GM21447 (cell line): ENCODE measurements at regions not wholly inside any gene's neighbourhood (a gene's known extent, or its start where the extent isn't known, plus 50 kb on each side); places are given as distances from the start of the nearest gene placed in this dataset.

ENCODE experiments used
- ATAC-seq: cut with Tn5 transposase; IDR thresholded peaks from one replicate; pipeline ENCODE4 v1.9.1; 2021; ENCODE audit not compliant: unreplicated experiment

GRCh38 chr6:113425977-113426660 is 431.0 kb upstream of the MARCKS start:
- no peak for ATAC-seq

DNA sequence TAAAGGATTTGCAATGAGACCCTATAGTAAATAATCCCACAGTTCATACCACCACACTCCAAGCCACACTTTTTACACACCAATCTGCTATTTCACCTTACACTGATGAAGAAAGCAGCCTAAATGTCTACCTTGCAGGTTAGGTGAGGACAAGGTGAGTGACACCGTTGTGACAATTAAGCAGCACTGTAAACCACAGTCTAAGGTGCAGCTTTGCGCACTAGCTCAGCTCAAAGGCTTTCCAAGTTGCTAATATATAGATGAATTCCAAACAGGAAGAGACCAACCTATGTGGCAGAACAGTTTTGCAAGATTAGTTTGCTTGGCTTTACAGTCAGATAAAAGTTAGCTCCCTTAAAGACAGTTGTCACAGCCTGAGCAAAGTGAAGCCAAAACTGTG is 429.5 kb upstream of the MARCKS start:
- no peak for ATAC-seq

GRCh38 chr6:113428702-113429101 is 428.4 kb upstream of the MARCKS start:
- no peak for ATAC-seq

- ATAC-seq: no peak
These were observed 424.4 kb upstream of the MARCKS start for GRCh38 chr6:113432521-113433334.

- ATAC-seq: no peak
These were observed 423.7 kb upstream of the MARCKS start for GRCh38 chr6:113433335-113433991.

- ATAC-seq: no peak
These were observed 422.5 kb upstream of the MARCKS start for GRCh38 chr6:113434641-113435040.

DNA sequence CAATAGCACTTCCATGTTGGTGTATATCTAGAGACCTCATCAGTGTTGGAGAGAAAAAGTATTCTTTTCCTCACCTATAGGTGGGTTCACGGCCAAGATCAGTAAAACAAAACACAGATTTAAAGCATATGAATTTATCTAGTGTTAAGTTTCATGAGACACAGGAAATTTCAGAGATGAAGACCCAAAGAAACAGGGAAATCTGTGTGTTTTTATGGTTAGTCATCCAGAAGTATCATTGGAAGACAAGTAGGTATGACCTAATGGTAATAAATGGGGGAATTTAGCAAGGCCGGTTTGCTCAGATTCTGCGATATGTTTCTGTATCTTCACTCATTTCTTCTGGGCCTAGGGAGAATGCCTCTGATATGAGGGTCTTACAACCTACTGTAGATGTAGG is 419.6 kb upstream of the MARCKS start:
- ATAC-seq: no peak

GRCh38 chr6:113439866-113440265 is 417.3 kb upstream of the MARCKS start:
- ATAC-seq: no peak

GRCh38 chr6:113442040-113442439 is 415.1 kb upstream of the MARCKS start:
- peak; percentile 55 for ATAC-seq

GRCh38 chr6:113445201-113445600 is 411.9 kb upstream of the MARCKS start:
- no peak for ATAC-seq

GRCh38 chr6:113447088-113447831 is 409.9 kb upstream of the MARCKS start:
- no peak for ATAC-seq

- no peak for ATAC-seq
These were observed 408.1 kb upstream of the MARCKS start for GRCh38 chr6:113449051-113449450.

GRCh38 chr6:113450061-113450465 is 407.1 kb upstream of the MARCKS start:
- no peak for ATAC-seq

DNA sequence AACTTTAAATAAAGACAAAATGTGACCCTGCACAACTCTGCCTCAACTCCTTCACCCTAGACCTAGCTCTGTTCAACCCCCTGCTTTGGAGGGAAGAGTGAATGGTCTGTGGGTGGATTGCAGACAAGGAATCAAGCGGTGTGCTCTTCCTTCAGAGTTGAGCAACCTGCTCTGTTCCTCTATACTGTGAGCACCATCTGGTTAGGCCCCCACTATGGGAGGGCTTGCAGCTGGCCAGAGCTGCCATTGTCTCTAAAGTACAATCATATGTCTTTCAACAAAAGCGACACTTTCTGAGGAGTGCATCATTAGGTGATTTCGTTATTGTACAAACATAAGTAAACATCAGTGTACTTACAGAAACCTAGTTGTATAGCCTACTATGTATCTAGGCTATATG is 406.1 kb upstream of the MARCKS start:
- no peak for ATAC-seq

DNA sequence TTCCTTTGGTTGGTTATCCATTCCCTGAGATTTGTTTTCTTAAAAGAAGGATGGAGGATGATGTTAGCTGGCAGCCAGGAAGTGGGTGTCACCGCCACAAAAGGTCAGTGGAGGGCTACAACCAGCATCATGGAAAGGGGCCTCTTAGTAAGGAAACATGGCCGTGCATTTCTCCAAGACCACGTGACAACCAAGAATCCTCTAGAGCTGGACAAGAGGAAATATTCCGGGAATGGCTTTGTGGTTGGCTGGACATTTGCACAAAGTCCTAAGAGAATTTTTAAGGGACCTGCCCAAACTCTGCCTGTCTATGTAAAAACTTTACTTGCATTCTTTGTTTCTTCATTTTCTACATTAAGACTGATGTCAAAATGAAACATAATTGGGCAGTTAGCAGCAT is 399.9 kb upstream of the MARCKS start:
- ATAC-seq: no peak

GRCh38 chr6:113457751-113458150 is 399.4 kb upstream of the MARCKS start:
- ATAC-seq: no peak

DNA sequence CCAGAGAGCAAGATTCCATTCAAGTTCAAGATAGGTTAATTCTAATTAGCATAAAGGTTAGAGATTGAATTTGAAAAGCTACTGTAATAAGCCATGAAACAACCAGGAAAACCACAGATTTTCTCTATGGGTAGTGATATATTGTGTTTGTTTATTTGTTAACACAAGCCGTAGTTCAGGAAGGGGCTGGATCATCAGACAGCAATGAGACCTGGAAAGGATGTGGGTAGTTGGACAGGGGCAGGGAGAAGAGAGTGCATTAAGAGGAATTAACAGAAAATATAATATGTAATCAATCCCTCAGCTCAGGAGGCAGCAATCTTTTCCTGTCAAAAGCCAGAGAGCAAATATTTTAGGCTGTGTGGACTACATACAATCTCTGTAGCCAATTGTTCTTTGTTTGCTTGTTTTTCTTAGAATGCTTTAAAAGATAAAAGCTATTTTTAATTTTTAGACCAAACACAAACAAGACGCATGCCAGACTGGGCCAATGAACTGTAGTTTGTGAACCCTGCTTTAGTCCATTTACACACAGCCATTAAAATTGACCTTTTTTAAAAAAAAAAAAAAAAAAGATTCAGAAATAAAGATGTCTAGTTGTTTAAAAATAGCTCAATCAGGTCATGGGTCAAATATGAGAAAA is 398.7 kb upstream of the MARCKS start:
- no peak for ATAC-seq

DNA sequence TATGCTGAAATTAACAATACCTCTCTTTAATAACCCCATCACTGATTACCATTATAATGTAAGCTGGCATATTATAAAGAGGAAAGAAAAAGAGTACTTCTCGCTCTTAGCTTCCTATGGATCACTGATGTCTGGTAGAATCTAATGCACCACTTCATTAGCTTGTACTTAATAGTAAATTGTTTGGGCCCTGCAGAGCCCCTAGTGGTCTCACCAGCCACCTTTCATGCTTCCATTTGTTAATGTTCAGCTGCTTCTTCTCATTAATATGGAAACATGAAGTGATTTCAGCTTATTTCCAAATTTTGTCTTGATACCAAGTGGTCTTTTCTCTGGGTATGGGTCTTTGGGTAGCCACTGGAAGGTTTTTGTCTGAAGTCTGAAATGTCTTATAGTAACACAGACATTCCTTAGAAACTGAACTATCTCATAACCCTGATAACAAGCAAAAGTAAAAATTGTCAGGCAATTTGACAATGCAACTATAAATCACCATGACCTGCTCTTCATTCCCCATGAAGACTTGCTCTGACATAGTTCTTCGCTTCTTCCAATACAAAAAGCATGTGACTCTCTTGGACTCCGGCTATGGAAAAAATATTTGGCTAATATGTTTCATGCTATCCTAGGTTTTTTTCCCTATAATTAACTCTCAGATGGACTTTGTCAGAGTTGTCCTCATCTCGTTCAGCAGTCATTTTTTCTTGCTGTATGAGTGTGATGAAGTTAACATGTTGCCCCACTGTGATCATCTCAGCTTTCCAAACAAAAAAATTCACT is 395.8 kb upstream of the MARCKS start:
- no peak for ATAC-seq

GRCh38 chr6:113464536-113464935 is 392.6 kb upstream of the MARCKS start:
- no peak for ATAC-seq

- no peak for ATAC-seq
These were observed 392.2 kb upstream of the MARCKS start for GRCh38 chr6:113464960-113465359.
